ENCODE measurements at regions not wholly inside any gene's neighbourhood (a gene's known extent, or its start where the extent isn't known, plus 50 kb on each side); places are given as distances from the start of the nearest gene placed in this dataset.

DNA sequence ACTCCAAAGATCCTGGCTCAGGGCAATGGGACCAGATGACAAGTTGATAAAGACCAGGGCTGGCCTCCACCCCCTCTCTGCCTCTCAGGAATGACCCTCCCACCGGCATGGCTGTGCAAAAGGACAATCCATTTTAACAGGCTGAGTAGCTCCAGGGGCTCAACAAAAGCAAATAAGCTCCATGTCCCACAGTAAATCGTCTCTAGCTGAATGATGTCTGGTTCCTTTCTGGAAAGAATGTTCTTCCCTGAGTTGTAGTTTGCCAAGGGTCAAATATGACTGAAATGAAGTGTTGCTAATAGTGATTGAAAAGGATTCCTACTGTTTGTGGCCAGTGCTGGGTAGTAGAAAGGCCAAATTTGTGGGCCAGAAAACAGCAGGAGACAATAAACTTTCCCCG, 434.4 kb upstream of the ETAA1 start:
- DNase-seq (ENCODE audit: low read depth): no peak

DNA sequence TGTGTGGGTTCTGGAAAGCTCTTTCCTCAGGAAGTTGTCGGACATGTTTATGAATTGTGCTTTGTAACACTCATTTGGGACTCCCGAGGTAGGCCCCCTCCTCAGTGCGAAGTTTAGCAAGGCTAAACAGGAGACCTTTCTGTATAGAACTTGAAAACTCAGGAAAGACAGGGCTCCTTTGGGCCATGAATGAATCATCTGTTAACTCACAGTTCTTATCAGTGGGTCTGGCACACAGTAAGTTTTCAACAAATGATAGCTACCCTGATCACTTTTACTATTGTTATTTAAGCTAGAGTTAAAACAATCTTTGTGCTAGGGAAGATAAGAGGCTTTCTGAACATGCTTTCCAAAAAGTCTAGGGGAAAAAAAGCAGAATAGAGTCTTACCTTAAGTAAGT, 430.5 kb upstream of the ETAA1 start:
- no peak for DNase-seq (ENCODE audit: low read depth)

DNA sequence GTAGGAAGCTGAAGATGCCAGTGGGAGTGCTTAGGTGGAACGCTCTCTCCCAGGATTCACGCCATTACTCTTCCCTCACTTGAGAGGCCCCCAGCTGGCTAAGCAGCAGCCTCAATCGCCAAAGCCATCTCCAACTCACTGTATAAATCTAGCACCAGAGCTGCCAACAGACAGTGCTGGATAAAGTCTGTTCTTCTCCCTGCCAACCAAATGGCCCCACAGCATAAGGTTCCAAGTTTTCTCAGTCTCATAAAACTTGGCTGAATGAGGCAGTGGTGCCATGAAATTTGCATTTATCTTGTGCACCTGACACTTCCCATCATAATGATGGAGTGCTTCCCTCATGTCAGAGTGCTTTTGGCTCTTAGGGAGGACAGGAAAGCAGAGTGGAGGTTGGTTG, 428.2 kb upstream of the ETAA1 start:
- no peak for DNase-seq (ENCODE audit: low read depth)

DNA sequence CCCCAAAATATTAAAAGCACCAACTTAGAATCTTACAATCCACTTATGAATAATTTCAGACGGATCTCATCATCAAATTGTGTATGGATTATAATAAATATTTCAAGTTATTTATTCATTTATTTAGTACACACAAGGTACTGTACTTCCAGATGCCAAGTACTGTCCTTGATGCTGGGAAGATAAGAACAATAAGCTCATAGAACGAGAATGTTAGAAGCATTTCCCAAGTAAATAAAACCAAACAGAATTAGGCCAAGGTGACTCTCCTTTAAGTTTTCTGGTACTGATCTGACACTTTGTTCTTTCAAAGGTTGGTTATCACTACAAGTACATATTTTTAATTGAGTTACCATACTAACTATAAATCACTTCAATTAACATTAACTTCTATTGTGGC, 416.1 kb upstream of the ETAA1 start:
- no peak for DNase-seq (ENCODE audit: low read depth)

DNA sequence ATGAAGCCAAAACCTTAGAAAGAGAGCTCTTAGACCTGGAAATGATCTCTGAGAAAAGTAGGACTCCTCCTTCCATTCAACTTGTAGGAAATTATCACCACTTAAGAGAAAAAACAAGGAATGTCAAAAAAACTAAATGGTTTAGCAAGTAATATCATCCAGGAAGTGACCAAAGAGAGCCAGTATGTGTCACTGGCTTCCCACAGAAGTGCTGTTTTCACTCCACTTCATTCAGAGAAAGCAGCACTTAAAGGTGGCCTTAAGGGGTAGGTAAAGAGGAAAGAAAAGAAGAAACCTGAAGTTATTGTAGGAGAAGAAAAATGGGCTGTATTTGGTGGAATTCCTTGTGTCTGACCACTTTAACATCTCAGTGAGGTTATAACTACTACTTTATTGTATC, 414.4 kb upstream of the ETAA1 start:
- no peak for DNase-seq (ENCODE audit: low read depth)

DNA sequence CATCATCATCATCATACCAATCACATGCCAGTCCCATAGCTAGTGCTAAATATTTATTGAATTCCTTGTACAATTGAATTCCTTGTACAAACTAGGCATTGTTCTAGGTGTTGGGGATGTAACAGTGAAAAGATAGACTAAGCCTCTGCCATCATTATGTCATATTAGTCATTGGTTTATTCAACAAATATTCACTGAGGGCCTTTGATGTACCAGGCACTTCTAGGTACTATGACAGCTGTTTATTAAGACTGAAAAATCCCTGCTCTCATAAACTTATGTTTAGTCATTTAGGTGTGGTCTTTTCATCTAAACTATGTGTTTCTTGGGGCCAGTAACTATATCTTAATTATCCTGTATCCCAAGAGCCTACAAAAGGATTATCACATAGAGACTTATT, 412.3 kb upstream of the ETAA1 start:
- DNase-seq (ENCODE audit: low read depth): no peak

DNA sequence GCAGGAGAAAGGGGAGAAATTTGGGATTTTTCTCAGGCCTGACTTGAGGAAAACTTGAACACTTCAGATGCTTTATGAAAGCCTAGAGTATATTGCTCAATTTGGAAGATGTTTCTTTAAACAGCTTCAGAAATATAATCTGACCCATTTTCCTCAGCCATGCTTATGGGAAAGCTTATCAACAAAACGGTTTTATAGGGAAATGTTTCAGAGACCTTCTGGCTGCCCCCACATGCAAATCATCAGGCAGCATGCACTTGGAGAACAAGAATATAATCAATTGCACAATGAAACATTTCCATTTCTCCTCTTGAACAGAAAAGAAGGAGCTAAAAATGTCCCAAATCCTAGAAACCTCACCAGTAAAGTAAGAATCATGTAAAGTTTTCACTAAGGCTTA, 411.2 kb upstream of the ETAA1 start:
- DNase-seq (ENCODE audit: low read depth): no peak

DNA sequence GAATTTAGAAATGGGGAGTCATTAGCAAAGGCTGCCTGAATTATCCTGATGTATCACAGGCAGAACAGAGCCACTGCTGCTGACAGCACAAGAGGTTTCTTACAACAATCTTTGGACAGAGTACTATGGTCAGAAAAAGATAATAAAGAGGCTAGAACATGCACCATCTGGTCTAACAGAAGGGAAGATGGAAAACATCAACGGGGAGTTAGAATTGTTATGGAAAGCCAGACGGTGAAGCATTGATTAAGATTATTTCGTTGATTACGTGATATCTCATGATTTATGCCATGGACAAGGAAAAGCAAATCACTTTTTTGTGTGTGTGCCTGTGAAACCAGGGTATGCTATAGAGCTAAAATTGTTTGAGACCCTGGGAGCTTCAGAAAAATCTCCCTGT, 409.4 kb upstream of the ETAA1 start:
- no peak for DNase-seq (ENCODE audit: low read depth)

DNA sequence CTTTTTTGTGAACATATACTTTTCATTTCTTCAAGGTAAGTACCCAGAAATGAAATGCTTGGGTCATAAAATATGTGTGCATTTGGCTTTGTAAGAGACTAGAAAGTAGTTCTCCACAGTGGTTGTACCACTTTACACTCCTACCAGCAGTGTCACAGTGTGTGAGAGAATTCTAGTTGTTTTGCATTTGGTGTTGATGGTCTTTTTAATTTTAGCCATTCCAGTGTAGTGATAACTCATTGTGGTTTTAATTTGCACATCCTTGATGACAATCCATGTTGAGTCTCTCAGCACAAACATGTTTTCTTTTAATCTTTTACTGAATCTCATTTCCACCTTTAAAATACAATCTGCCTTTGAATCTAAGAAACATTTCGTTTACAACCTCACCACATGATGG, 402.5 kb upstream of the ETAA1 start:
- DNase-seq (ENCODE audit: low read depth): no peak

DNA sequence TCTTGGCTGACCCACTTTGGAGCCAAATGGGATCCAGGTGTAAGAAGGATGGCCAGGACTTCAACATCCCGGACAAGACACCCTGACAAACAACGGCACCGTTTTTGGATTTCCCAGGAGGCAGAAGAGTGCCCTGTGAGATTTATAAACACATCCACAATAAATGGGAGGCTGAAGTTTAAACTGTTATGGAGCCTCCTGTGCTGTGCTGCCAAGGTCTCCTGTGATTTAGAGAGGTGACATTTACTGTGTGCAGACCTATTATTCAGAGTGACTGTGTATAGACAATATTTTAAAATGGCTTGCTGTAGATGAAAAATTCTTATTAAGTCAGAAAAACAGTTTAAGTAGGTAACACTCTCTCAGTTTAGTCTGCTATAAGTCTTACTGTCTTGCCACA, 401.5 kb upstream of the ETAA1 start:
- no peak for DNase-seq (ENCODE audit: low read depth)

DNA sequence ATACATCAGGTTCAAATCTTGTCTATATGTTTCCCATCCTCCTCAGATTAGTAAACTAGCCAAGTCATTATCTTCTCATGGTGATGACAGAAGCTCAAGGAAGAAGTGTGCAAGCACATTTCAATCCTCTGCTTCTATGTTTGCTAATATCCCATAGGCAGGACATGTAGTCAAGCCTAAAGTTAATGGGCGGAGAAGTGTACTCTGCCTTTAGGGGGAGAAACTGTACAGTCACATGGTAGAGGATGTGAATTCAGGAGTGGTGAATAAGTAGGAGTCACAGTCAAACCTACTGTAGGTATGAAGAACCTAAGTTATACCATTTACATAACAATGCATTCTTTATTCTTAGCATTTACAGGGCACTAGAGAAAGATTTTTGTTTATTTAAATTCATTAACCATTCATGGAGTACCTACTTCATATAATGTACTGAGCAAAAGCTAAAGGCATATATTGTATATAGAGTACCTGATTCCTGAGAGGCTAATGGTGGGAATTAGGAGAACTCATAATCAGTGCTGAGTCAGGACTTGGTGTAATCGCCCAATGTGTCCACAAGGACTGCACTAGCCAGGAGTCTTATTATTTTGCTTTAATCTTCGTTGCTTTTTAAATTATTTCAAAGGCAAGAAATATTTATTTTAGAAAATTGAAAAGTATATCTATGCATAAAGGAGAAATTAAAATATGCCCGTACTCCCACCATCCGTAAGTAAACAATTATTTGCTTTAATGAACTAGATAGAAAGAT, 394.3 kb upstream of the ETAA1 start:
- DNase-seq (ENCODE audit: low read depth): no peak

DNA sequence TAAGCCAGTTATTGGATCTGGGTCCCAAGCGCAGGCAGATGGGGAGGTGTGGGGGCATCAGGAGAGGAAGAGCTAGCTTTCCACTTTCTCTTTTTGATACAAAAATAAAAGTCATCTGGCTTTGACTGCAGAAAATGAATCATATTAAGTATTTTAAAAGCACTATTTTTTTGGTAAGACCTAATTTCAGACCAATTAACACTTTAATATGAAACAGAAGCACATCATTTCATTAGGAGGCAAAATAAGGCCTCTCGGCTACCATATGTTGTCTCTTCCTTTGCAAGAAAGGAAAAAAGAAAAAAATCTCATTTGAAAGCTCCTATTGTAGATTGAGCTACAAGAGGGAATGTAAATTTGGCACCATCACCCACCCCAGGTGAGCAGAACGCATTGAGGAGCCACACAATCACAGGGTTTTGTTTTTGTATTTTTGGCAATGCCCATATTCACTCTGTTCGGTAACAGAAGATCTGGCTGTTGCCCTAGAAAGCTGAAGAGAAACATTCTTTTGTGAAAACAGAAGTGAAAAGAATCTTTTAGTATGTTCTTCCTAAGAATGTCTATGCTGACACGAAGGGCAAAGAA, 390.7 kb upstream of the ETAA1 start:
- DNase-seq (ENCODE audit: low read depth): no peak

DNA sequence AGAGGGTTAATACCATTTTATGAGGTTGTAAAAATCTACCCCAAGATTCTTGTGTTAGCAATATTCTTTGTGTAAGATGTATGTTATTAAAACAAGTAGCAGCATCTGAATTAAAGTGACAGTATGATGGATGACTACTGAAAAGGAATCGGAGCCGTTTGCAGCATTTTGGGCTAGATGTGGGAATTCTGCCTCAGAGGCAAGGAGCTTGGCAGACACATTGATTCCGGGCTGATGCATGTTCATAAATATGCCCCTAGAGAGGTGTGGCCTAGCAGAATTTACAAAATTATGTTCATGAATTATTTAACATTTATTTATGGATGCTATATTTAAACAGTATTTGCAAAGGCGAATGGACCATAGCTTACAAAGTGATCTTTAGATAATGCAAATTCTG, 389.0 kb upstream of the ETAA1 start:
- no peak for DNase-seq (ENCODE audit: low read depth)

DNA sequence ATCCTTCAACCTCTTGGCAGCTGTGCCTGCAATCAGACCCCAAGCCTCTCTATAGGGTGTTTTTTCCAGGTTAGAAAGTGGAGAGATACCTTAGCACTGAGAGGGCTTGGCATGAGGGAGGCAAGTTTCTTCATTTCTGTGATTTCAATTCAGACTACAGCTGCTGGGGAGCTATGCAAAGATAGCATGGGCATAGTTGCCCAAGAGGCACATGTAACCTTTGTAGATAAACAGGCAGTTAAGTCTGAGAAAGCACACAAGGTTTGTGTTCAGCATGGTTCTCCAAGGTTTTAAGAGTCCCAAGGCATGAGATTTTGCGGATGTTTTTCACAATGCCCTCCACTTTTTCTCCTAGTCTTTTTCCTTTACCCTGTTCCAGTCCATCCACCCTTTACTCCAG, 385.0 kb upstream of the ETAA1 start:
- DNase-seq (ENCODE audit: low read depth): no peak

DNA sequence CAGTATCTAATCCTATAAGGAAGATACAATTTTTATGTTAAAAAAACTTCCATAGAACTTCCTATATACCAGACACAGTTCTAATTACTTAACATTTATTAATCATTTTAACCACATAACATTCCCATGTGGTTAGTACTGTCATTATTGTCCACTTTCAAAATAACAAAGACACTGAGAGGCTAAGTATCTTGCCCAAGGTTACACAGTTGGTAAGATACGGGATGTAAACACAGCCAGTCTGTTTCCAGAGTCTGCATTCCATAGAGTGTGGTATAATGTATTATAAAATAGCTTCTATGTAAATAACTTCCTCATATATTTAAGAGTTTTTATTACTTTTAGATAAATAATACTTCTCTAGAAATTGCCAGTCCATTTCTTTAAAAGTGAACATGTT, 383.3 kb upstream of the ETAA1 start:
- DNase-seq (ENCODE audit: low read depth): no peak

DNA sequence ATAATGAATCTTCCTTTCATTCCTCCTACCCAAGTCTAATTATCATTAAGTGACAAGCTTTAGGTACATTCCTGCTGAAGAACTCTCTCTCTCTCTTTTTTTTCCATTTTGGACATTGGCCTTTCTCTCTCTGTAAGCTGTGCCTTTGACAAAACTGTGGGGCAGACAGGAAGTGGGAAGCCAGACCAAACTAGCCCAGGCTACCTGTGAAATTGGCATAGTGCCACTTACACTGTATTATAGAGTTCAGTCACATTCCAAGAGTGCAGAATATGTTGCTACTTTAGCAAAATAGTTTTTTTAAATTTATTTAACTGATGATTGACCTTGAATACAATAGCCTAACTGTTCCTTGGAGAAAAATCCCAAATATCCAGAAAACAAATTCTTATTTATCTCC, 381.5 kb upstream of the ETAA1 start:
- no peak for DNase-seq (ENCODE audit: low read depth)

DNA sequence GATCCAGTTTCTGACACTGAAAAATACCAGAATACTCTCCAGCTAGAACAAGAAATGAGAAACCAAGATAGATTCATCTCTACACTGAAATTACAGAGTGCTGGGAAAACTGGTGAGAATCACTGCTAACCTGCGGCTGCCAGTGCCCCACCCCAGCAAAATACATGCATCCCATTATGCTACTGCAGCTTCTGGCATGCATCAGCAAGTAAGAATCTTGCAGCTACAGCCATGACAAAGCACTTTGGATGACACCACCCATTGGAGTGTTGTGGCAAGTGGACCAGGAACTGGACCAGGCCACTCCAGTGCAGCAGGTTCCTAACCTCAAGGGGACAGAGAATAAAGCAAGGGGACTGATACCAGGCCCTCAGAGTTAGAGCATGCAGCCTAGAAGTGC, 378.8 kb upstream of the ETAA1 start:
- DNase-seq (ENCODE audit: low read depth): no peak

DNA sequence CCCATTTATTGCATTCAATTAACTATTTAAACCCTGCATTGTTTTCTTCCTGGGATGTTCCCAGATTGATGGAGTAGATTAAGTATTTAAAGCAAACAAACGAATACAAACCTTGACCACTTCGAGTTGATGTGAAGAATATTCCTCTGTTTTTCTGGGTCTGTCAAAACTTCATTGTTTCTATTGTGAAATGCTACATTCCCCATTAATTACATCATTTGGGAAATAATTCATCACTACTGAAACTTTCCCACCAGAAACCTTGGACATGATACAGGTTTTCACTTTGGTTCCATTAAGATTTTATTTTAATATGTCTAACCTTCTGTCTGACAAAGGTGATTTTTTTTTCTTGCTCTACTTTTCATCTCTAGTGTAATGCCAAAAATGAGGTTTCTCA, 365.1 kb upstream of the ETAA1 start:
- no peak for DNase-seq (ENCODE audit: low read depth)

DNA sequence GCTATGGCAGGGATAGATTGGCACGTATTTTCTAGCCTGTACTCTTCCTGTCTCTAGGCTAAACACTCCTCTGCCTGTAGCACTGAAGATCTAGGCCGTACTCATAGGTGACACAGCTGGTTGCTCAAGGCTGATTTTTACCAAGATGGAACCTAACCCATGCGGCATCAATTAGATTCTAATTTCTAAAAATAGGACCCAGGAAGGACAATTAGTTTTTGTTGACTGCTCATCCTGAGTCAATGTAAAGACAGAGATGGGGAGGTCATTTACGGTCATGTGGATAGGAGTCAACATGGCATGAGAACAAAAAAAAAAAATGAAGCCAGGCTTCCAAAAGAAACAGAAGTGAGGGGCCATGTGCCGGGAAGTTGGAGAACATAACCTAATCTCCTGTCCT, 360.7 kb upstream of the ETAA1 start:
- no peak for DNase-seq (ENCODE audit: low read depth)

DNA sequence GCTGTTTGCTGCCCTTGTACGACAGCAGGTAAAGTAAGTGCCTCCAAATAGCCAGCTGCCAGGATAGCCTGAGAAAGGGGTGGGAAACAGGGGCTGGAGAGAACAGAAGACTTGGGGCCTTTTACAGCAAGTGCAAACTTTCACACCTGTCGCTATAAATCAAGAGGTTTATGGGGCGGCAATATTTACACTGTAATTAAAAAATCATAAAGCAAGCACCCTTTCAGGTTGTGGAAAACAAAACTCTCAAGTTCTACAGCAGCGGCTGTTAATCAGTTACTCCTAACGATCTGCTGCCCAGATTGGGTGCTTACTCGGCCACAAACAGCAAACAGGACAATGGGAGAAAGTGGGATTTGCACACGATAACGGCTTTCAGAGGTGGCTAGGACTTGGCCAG, 359.5 kb upstream of the ETAA1 start:
- DNase-seq (ENCODE audit: low read depth): no peak

DNA sequence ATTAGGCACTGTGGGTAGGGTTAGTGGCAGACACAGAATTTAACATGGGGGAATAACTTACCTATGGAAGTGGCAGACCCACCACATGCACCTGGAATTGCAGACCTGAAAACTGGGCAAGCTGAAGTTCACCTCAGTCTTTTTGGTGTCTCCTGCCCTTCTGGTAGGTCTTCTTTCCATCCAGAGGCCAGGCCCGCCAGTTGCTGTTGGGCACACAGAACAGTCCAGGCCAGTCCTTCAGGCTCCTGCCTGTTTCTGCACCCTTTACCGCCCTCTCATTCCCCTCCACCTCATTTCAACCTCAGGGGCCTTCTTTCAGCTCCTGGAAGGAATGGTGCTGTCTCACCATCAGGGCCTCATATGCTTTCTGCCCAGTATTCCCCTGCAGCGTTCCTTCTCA, 358.9 kb upstream of the ETAA1 start:
- no peak for DNase-seq (ENCODE audit: low read depth)

DNA sequence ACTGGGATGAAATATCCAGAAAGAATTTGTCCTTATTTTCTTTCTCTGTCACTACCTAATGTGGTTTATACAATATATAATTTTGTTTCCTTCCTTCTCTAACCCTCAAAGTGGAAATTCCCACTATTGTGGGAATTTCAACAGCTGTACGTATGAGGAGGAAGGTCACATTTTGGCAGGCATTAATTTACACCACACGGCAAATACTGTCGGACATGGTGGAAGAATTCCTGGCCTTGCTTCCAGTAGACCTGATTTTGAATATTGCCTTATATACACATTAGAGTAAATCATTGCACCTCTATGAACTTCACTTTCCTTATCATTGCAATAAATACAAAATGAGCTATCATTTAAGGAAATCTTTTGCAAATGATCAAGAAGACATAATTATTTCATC, 358.1 kb upstream of the ETAA1 start:
- DNase-seq (ENCODE audit: low read depth): no peak

DNA sequence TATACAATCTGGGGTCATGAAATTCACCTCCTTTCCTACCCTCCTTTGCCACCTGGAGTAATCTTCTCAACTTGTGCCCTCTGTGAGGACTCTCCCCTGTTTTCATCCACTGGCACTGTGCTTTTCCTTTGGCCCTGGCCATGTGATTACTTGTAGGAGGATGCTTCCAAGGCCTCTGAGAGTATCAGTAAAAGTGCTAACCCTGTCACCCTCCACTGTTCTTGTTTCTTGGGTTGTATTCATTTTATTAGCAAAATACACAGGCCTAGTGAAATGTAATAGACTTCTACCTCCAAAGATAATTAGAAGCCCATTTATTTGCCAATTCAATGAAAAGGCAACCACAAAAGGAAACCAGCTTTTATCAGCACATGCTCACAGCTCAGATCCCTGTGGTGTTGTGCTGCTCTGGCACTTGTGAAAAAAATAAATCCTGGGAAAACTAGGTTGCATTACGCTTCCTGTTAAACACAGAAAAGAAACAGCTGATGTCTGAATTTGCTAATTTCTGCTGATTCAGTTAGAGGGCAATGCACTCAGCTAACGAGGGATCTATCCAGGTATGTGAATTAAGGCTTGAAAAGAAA, 357.5 kb upstream of the ETAA1 start:
- no peak for DNase-seq (ENCODE audit: low read depth)

DNA sequence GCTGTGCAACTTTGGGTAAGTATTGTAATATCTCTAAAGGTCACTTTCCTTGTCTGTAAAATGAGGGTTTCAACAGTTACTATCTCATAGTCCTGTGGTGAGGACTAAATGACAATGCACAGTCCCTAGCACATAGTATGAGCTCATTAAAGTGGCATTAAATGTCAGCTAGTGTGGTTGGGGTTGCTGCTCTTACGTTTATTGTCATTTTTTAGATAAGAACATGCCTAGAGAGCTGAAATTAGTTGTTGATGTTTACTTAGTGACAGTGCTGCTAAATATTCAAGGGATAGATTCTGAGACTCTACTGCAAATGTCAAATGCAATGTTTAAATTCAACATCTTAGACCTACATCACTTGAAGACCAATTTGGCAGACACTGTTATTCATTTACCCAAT, 356.1 kb upstream of the ETAA1 start:
- DNase-seq (ENCODE audit: low read depth): no peak

Measured in HS-5 (cell line).